ENCODE measurements at regions not wholly inside any gene's neighbourhood (a gene's known extent, or its start where the extent isn't known, plus 50 kb on each side); places are given as distances from the start of the nearest gene placed in this dataset.

DNA sequence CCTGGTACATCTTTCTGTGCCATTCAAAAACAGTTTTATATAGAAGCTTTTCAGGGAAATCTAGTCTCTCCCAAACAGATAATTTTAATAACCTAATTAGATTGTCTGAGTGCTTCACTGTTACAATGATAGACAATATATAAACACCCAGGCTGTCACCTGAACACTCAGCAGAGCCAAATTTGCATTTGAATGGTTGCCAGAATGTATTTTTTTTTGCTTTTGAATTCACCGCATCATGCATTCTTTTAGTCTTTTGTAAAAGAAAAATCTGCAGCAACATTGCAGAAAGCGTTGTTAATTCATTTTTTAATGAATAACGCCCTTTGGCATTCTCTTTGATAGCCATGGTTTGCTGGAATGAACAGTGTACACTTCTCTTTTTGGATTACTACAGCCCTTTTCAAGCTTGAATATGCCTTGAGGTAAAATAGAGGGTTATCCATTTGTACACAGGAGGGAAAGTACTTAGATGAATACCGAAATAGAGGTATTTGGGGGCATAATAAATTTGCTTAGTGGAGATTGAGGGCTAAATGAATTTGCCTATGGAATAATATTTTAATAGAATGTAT is 175.0 kb upstream of the EPHA5 start:
- no peak for TF ChIP-seq CTCF (IDR thresholded peaks at IDR 0.05; ENCODE audit: insufficient read depth, low read depth, low read length)
- no peak for TF ChIP-seq EZH2 (IDR thresholded peaks at IDR 0.05; ENCODE audit: insufficient read depth, low read length)

Measured in astrocyte (in vitro differentiated cells and primary cell).